K562 (cell line): ENCODE measurements at regions not wholly inside any gene's neighbourhood (a gene's known extent, or its start where the extent isn't known, plus 50 kb on each side); places are given as distances from the start of the nearest gene placed in this dataset.

Source experiments
- ATAC-seq: fragments of 200-7000 bp; cut with Tn5 transposase; 3 replicates; pipeline ENCODE4 v1.9.1; 2020; ENCODE audit warnings: moderate library complexity
- BruUV-seq: library from RNA; stranded (reverse); fragments of 400-500 nt; replicated peaks from 2 replicates; lab custom pipeline; 2021; lab: Mats Ljungman, UMichigan
- CTCF ChIA-PET: fragments of 300-600 bp; formaldehyde crosslinking; extraction: SDS; loops from one replicate; lab custom pipeline; 2021; ENCODE audit warnings: low intra/inter-chr PET ratio; lab: Yijun Ruan, JAX
- POLR2A ChIA-PET: fragments of 300-600, 350-650 bp; sonication (Branson Sonifier 250); formaldehyde crosslinking; extraction: SDS; loops from one replicate; lab custom pipeline; 2021; ENCODE audit warnings: antibody characterized with exemption, inconsistent platforms; lab: Yijun Ruan, JAX
- DNase-seq, 4 experiments: peaks; one replicate each; pipeline versions ENCODE4 v3.0.0 to v3.0.0-alpha.2; 2011 to 2018; ENCODE audit warnings: low spot score in 3 of 4, mixed read lengths in 3 of 4; ENCODE audit errors: extremely low read depth in 1 of 4
- FAIRE-seq: peaks from 2 replicates; lab custom pipeline; 2011; peaks lifted over from hg19 to GRCh38; lab: Jason Lieb, UNC
- H2AFZ ChIP-seq: 2 replicates; pipeline ENCODE4 v1.6.0; 2011; ENCODE audit warnings: low read depth, low read length, control low read depth, inconsistent platforms
- H3K27ac ChIP-seq: fragments of 200-600 bp; 3 replicates; pipeline ENCODE4 v1.8.0; 2011; ENCODE audit warnings: low read depth, mild to moderate bottlenecking, control low read depth, inconsistent platforms, low read length, moderate library complexity, mixed read lengths; ENCODE audit errors: extremely low read depth
- H3K27me3 ChIP-seq, 2 experiments: fragments of 300-600 bp in 1 of 2; 2 replicates in 1 of 2; 3 replicates in 1 of 2; pipeline versions ENCODE4 v1.6.0 to v1.8.0; 2011; ENCODE audit warnings: inconsistent platforms in 2 of 2, low read length in 2 of 2, mild to moderate bottlenecking in 1 of 2, mixed read lengths in 1 of 2, moderate library complexity in 1 of 2; ENCODE audit not compliant: control insufficient read depth in 2 of 2, insufficient read depth in 2 of 2
- H3K36me3 ChIP-seq: fragments of 300-600 bp; 3 replicates; pipeline ENCODE4 v1.8.0; 2011; ENCODE audit warnings: mild to moderate bottlenecking, low read length, inconsistent platforms; ENCODE audit not compliant: control insufficient read depth, insufficient read depth
- H3K4me1 ChIP-seq, 2 experiments: fragments of 200-600 bp in 1 of 2; replicated peaks in 1 of 2; 2 replicates in 1 of 2; 3 replicates in 1 of 2; pipeline versions ENCODE4 v1.5.1 to v1.8.0; 2011; ENCODE audit warnings: inconsistent platforms in 2 of 2, low read length in 2 of 2, mild to moderate bottlenecking in 1 of 2, mixed read lengths in 1 of 2, moderate library complexity in 1 of 2; ENCODE audit not compliant: control insufficient read depth in 2 of 2, insufficient read depth in 2 of 2
- H3K4me2 ChIP-seq: 2 replicates; pipeline ENCODE4 v1.6.1; 2011; ENCODE audit warnings: low read length, control low read depth, inconsistent platforms, mixed read lengths; ENCODE audit not compliant: insufficient read depth
- H3K4me3 ChIP-seq: fragments of 200-600 bp; sonication (generic), shearing (Covaris generic); 2 replicates; pipeline ENCODE4 v1.5.1; 2016; ENCODE audit warnings: control low read depth, inconsistent platforms
- H3K79me2 ChIP-seq: fragments of 200-600 bp; 3 replicates; pipeline ENCODE4 v1.8.0; 2011; ENCODE audit warnings: low read length, inconsistent platforms; ENCODE audit not compliant: control insufficient read depth, insufficient read depth
- H3K9ac ChIP-seq, 2 experiments: 2 replicates each; pipeline versions ENCODE4 v1.6.0 to v1.6.1; 2011; ENCODE audit warnings: low read depth in 2 of 2, low read length in 2 of 2, control low read depth in 1 of 2, inconsistent platforms in 1 of 2, mild to moderate bottlenecking in 1 of 2, mixed read lengths in 1 of 2; ENCODE audit not compliant: insufficient read depth in 1 of 2
- H3K9me1 ChIP-seq: one replicate; pipeline ENCODE4 v1.6.0; 2011; ENCODE audit warnings: inconsistent platforms, mild to moderate bottlenecking, low read length, moderate library complexity; ENCODE audit not compliant: control insufficient read depth, insufficient read depth
- H3K9me3 ChIP-seq: replicated peaks from 2 replicates; pipeline ENCODE4 v1.5.1; 2011; ENCODE audit warnings: low read depth, low read length, inconsistent platforms; ENCODE audit not compliant: control insufficient read depth, insufficient read depth
- H4K20me1 ChIP-seq: replicated peaks from 2 replicates; pipeline ENCODE4 v1.6.1; 2011; ENCODE audit warnings: low read length, inconsistent platforms, mixed read lengths; ENCODE audit not compliant: control insufficient read depth, insufficient read depth
- MGA ChIP-seq: fragments of 450-650 bp; IDR thresholded peaks from 2 replicates; pipeline ENCODE4 v1.6.1; 2016; ENCODE audit warnings: mild to moderate bottlenecking, moderate library complexity
- RBBP5 ChIP-seq: fragments of 200-600 bp; sonication (generic); IDR thresholded peaks from 2 replicates; pipeline ENCODE4 v1.6.1; 2012; ENCODE audit warnings: borderline replicate concordance, mild to moderate bottlenecking, low read length, control low read depth, inconsistent platforms; ENCODE audit not compliant: insufficient read depth, poor library complexity, severe bottlenecking
- RBM14 ChIP-seq: fragments of 200-400 bp; formaldehyde crosslinking; IDR thresholded peaks from 2 replicates; pipeline ENCODE4 v1.6.1; 2018; ENCODE audit warnings: low read depth, mild to moderate bottlenecking, low read length, moderate library complexity, borderline replicate concordance; ENCODE audit not compliant: insufficient read depth
- TEAD1 ChIP-seq, 2 experiments: fragments of 450-650 bp in 1 of 2; sonication (generic) in 1 of 2; formaldehyde crosslinking; IDR thresholded peaks; 2 replicates each; pipeline versions ENCODE4 v1.4.0 to v1.8.0; 2020 to 2022; ENCODE audit warnings: mild to moderate bottlenecking in 2 of 2, missing genetic modification reagents in 1 of 2
- ZFP36 ChIP-seq: fragments of 150-350 bp; IDR thresholded peaks from 2 replicates; pipeline ENCODE4 v1.6.1; 2018; ENCODE audit warnings: low read length, low read depth; ENCODE audit not compliant: partially characterized antibody
- ZNF740 ChIP-seq, 3 experiments: fragments of 200-800 bp in 1 of 3; sonication (Bioruptor generic) in 1 of 3; sonication (generic) in 1 of 3; formaldehyde crosslinking in 1 of 3; IDR thresholded peaks; 2 replicates each; pipeline versions ENCODE4 v1.6.1 to v1.8.0; 2016 to 2022; ENCODE audit warnings: mild to moderate bottlenecking in 2 of 3, missing compliant biosample characterization in 2 of 3, missing genetic modification characterization in 2 of 3, missing genetic modification reagents in 1 of 3
- WGBS: fragments of 100-300 bp; shearing (Covaris generic); methylation state at CpG from one replicate; pipeline ENCODE4 v1.1.6; 2016; ENCODE audit warnings: low coverage, mixed read lengths; ENCODE audit not compliant: insufficient coverage; ENCODE audit errors: missing lambda C conversion rate; 5-methylcytosine and 5-hydroxymethylcytosine counted together
- in situ Hi-C: fragments of 300-500 bp; cut with MboI; formaldehyde crosslinking; loops from 4 replicates; pipeline ENCODE4 v1.15.0; 2018; ENCODE audit warnings: inconsistent platforms, mixed read lengths
- intact Hi-C: fragments of 100-400 bp; cut with micrococcal nuclease; formaldehyde crosslinking; loops from 2 replicates; pipeline ENCODE4 v1.14.2; 2022

DNA sequence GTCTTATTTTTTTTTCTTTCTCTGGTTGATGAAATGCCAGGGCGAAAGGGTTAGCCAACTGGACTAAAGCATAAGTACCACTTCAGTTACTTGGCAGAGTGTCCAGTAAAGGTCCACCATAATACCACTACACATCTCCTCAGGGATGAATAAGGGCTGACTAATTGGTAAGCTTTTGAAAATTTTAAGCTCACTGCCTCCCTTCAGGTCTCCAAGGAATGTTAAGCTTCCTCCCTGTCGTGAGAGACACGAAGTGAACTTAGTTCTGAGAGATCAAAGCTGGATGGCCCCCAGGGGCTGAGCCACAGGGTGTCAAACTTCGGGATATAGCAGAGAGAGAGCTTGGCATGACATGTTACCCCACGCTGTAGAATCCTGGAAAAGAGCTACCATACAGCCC, 111.4 kb downstream of the VSIG4 start:
- Histone ChIP-seq H4K20me1 (no peaks in the 10 kb centered on the region), H3K4me3 (no peak overlapping the region), H3K9me3 (peaks cover 23% of the 10 kb centered on the region), H3K9ac (no peak overlapping the region), H3K27me3 (no peaks in the 10 kb centered on the region), H3K79me2 (peaks cover 17% of the 10 kb centered on the region), H3K4me2 (no peak overlapping the region), H3K9me1 (no peaks in the 10 kb centered on the region), H2AFZ (no peak overlapping the region), H3K36me3 (peaks cover 12% of the 10 kb centered on the region; the same call in 2 of the 3 replicates), H3K27ac (no peak overlapping the region), H3K4me1 (peaks cover 9 to 13% of the 10 kb centered on the region in 2 experiments; a peak in 3 of 5 replicates)
- BruUV-seq = no TSS peak
- in situ Hi-C loops (no loop called here), intact Hi-C loops (loop anchor here (5.0 kb wide), 3 partner anchors 56 to 181 kb away; no protein-coding TSS in a partner anchor)
- ChIA-PET POLR2A (interaction anchor here (1.2 kb wide), 1 partner anchor 19 kb away, joined by 4 read pairs; no protein-coding TSS in a partner anchor), CTCF (no interaction called here)
- no peak for ATAC-seq
- TF ChIP-seq ZNF740 (CRISPR knock-in tag; IDR thresholded peaks at IDR 0.05) = no peak
- no peak for TF ChIP-seq ZNF740 (tag; IDR thresholded peaks at IDR 0.05)
- TF ChIP-seq TEAD1 (CRISPR knock-in tag; IDR thresholded peaks at IDR 0.05) = no peak
- no peak for TF ChIP-seq RBM14
- TF ChIP-seq MGA = no peak
- no peak for TF ChIP-seq RBBP5
- no peak for TF ChIP-seq ZFP36
- no peak for FAIRE-seq
- no peak for DNase-seq
- WGBS = 60% methylated on average over 5 of the region's 5 CpGs
